H9 (cell line): ENCODE measurements at regions not wholly inside any gene's neighbourhood (a gene's known extent, or its start where the extent isn't known, plus 50 kb on each side); places are given as distances from the start of the nearest gene placed in this dataset.

ENCODE experiments used
- DNase-seq: peaks from one replicate; pipeline ENCODE4 v3.0.0-alpha.2; 2017
- H2AFZ ChIP-seq: one replicate; pipeline ENCODE4 v1.6.1; 2013; ENCODE audit warnings: mild to moderate bottlenecking, low read length, control low read depth, moderate library complexity
- H2AK5ac ChIP-seq: 2 replicates; pipeline ENCODE4 v1.6.1; 2013; ENCODE audit warnings: low read length, control low read depth, mixed read lengths; ENCODE audit not compliant: insufficient read length
- H2BK120ac ChIP-seq: one replicate; pipeline ENCODE4 v1.6.1; 2013; ENCODE audit warnings: low read depth, mild to moderate bottlenecking, low read length, control low read depth, inconsistent platforms; ENCODE audit not compliant: poor library complexity, severe bottlenecking
- H2BK12ac ChIP-seq: 2 replicates; pipeline ENCODE4 v1.6.1; 2013; ENCODE audit warnings: low read length, control low read depth, mixed read lengths, low read depth; ENCODE audit not compliant: insufficient read length
- H2BK15ac ChIP-seq: 2 replicates; pipeline ENCODE4 v1.6.1; 2013; ENCODE audit warnings: low read depth, low read length, control low read depth
- H2BK20ac ChIP-seq: one replicate; pipeline ENCODE4 v1.6.1; 2013; ENCODE audit warnings: low read depth, mild to moderate bottlenecking, low read length, control low read depth, inconsistent platforms; ENCODE audit not compliant: poor library complexity, severe bottlenecking
- H2BK5ac ChIP-seq: 2 replicates; pipeline ENCODE4 v1.6.1; 2013; ENCODE audit warnings: low read length, control low read depth, mixed read lengths; ENCODE audit not compliant: insufficient read length
- H3K14ac ChIP-seq: 2 replicates; pipeline ENCODE4 v1.6.1; 2013; ENCODE audit warnings: low read length, control low read depth; ENCODE audit not compliant: insufficient read depth
- H3K18ac ChIP-seq: 2 replicates; pipeline ENCODE4 v1.6.1; 2013; ENCODE audit warnings: low read depth, mild to moderate bottlenecking, mixed read lengths, low read length, control low read depth; ENCODE audit not compliant: insufficient read length
- H3K23ac ChIP-seq: 2 replicates; pipeline ENCODE4 v1.6.1; 2013; ENCODE audit warnings: low read length, control low read depth, mixed read lengths, low read depth; ENCODE audit not compliant: insufficient read length
- H3K23me2 ChIP-seq: 2 replicates; pipeline ENCODE4 v1.6.1; 2013; ENCODE audit warnings: low read depth, mild to moderate bottlenecking, mixed read lengths, low read length, control low read depth; ENCODE audit not compliant: insufficient read length, poor library complexity, severe bottlenecking
- H3K27ac ChIP-seq: 2 replicates; pipeline ENCODE4 v1.5.1; 2013; ENCODE audit warnings: low read length, control low read depth, mixed read lengths, low read depth; ENCODE audit not compliant: insufficient read length
- H3K27me3 ChIP-seq: 2 replicates; pipeline ENCODE4 v1.6.1; 2013; ENCODE audit warnings: low read length, control low read depth, inconsistent platforms; ENCODE audit not compliant: insufficient read depth
- H3K4ac ChIP-seq: 2 replicates; pipeline ENCODE4 v1.6.1; 2013; ENCODE audit warnings: low read depth, mild to moderate bottlenecking, control low read depth, inconsistent platforms, low read length, moderate library complexity
- H3K4me1 ChIP-seq: 2 replicates; pipeline ENCODE4 v1.6.1; 2013; ENCODE audit warnings: low read length, control low read depth, inconsistent platforms; ENCODE audit not compliant: insufficient read depth
- H3K4me2 ChIP-seq: 2 replicates; pipeline ENCODE4 v1.6.1; 2013; ENCODE audit warnings: low read length, control low read depth, mixed read lengths; ENCODE audit not compliant: insufficient read length, insufficient read depth
- H3K56ac ChIP-seq: 2 replicates; pipeline ENCODE4 v1.6.1; 2013; ENCODE audit warnings: low read depth, mild to moderate bottlenecking, mixed read lengths, low read length, control low read depth; ENCODE audit not compliant: insufficient read length
- H3K79me1 ChIP-seq: 2 replicates; pipeline ENCODE4 v1.6.1; 2013; ENCODE audit warnings: low read depth, mild to moderate bottlenecking, moderate library complexity, low read length, control low read depth, inconsistent platforms; ENCODE audit not compliant: insufficient read depth, poor library complexity, severe bottlenecking
- H3K79me2 ChIP-seq: 2 replicates; pipeline ENCODE4 v1.6.1; 2013; ENCODE audit warnings: low read length, control low read depth, inconsistent platforms; ENCODE audit not compliant: insufficient read depth
- H3K9ac ChIP-seq: 2 replicates; pipeline ENCODE4 v1.6.1; 2013; ENCODE audit warnings: low read length, control low read depth, mixed read lengths; ENCODE audit not compliant: insufficient read length; ENCODE audit errors: extremely low read depth
- H3K9me3 ChIP-seq: one replicate; pipeline ENCODE4 v1.6.1; 2013; ENCODE audit warnings: low read depth, low read length, inconsistent platforms; ENCODE audit not compliant: control insufficient read depth
- H3T11ph ChIP-seq: one replicate; pipeline ENCODE4 v1.6.1; 2013; ENCODE audit warnings: mild to moderate bottlenecking, low read length, control low read depth, inconsistent platforms
- H4K20me1 ChIP-seq: one replicate; pipeline ENCODE4 v1.6.1; 2013; ENCODE audit not compliant: control insufficient read depth, insufficient read length, insufficient read depth
- H4K5ac ChIP-seq: 2 replicates; pipeline ENCODE4 v1.6.1; 2013; ENCODE audit warnings: low read depth, mild to moderate bottlenecking, mixed read lengths, low read length, control low read depth; ENCODE audit not compliant: insufficient read length
- H4K8ac ChIP-seq: replicated peaks from 2 replicates; pipeline ENCODE4 v1.6.1; 2013; ENCODE audit warnings: low read length, control low read depth, mixed read lengths, low read depth; ENCODE audit not compliant: insufficient read length
- H4K91ac ChIP-seq: 2 replicates; pipeline ENCODE4 v1.6.1; 2013; ENCODE audit warnings: low read depth, mild to moderate bottlenecking, moderate library complexity, mixed read lengths, low read length, control low read depth; ENCODE audit not compliant: insufficient read length
- H3K27ac Mint-ChIP-seq, 3 experiments: 2 replicates in 2 of 3; 3 replicates in 1 of 3; pipeline ENCODE4 v1.8.0; 2020 to 2021; ENCODE audit warnings: mixed read lengths in 3 of 3, mild to moderate bottlenecking in 1 of 3, moderate library complexity in 1 of 3
- H3K27me3 Mint-ChIP-seq: 2 replicates; pipeline ENCODE4 v1.8.0; 2021; ENCODE audit warnings: low read depth, mild to moderate bottlenecking, moderate library complexity, mixed read lengths
- H3K36me3 Mint-ChIP-seq, 3 experiments: 2 replicates in 2 of 3; 3 replicates in 1 of 3; pipeline ENCODE4 v1.8.0; 2020 to 2021; ENCODE audit warnings: low read depth in 3 of 3, mixed read lengths in 3 of 3; ENCODE audit not compliant: insufficient read depth in 1 of 3
- H3K4me1 Mint-ChIP-seq, 2 experiments: 2 replicates each; pipeline ENCODE4 v1.8.0; 2020; ENCODE audit warnings: mixed read lengths in 2 of 2
- H3K4me3 Mint-ChIP-seq, 2 experiments: 2 replicates in 1 of 2; 3 replicates in 1 of 2; pipeline ENCODE4 v1.8.0; 2020 to 2021; ENCODE audit warnings: mild to moderate bottlenecking in 2 of 2, mixed read lengths in 2 of 2, moderate library complexity in 1 of 2
- H3K9me3 Mint-ChIP-seq, 2 experiments: 2 replicates in 1 of 2; 3 replicates in 1 of 2; pipeline ENCODE4 v1.8.0; 2020; ENCODE audit warnings: mild to moderate bottlenecking in 2 of 2, mixed read lengths in 2 of 2, moderate library complexity in 1 of 2
- CTCF ChIP-seq: fragments of 200-600 bp; sonication (generic); conservative IDR thresholded peaks from 3 replicates; pipeline ENCODE4 v1.8.0; 2021; ENCODE audit warnings: antibody characterized with exemption, mild to moderate bottlenecking
- WGBS: extraction: QIAGEN DNeasy Blood & Tissue Kit; methylation state at CpG from one replicate; pipeline ENCODE4 v1.1.7; 2013; ENCODE audit warnings: missing lambda C conversion rate, low lambda C conversion rate, mixed read lengths; ENCODE audit not compliant: insufficient read length; ENCODE audit errors: extremely low coverage; 5-methylcytosine and 5-hydroxymethylcytosine counted together

- Histone ChIP-seq H3K23ac (no peak overlapping the region), H3K14ac (no peak overlapping the region), H3K56ac (no peak overlapping the region), H3K9ac (no peak overlapping the region), H4K8ac (no peak overlapping the region), H3T11ph (no peak overlapping the region), H2AK5ac (no peak overlapping the region), H2BK15ac (no peak overlapping the region), H2AFZ (no peak overlapping the region), H3K79me1 (no peaks in the 10 kb centered on the region), H2BK12ac (no peak overlapping the region), H3K23me2 (no peaks in the 10 kb centered on the region), H2BK5ac (no peak overlapping the region), H4K5ac (no peak overlapping the region), H3K4me1 (no peaks in the 10 kb centered on the region), H4K20me1 (no peaks in the 10 kb centered on the region), H3K4ac (no peak overlapping the region), H3K9me3 (no peaks in the 10 kb centered on the region), H3K18ac (no peak overlapping the region), H3K27ac (no peak overlapping the region), H3K27me3 (no peaks in the 10 kb centered on the region), H3K4me2 (no peak overlapping the region), H2BK20ac (no peak overlapping the region), H3K79me2 (no peaks in the 10 kb centered on the region), H2BK120ac (no peak overlapping the region), H4K91ac (no peak overlapping the region)
- H3K4me3 Mint-ChIP-seq: no peak overlapping the region
- H3K4me1 Mint-ChIP-seq: no peaks in the 10 kb centered on the region
- no peak for TF ChIP-seq CTCF
- peaks cover 1 to 10% (median 9%) of the 10 kb centered on the region in 3 experiments; a peak in 4 of 7 replicates for H3K36me3 Mint-ChIP-seq
- no peak overlapping the region for H3K27ac Mint-ChIP-seq
- DNase-seq: no peak
- no CpG with 5 or more reads among the region's 1 CpG for WGBS
- H3K27me3 Mint-ChIP-seq: no peaks in the 10 kb centered on the region
- peaks cover 9 to 14% of the 10 kb centered on the region in 2 experiments; a peak in 4 of 5 replicates for H3K9me3 Mint-ChIP-seq
These were observed 468.9 kb downstream of the GRIA2 start for GRCh38 chr4:157689476-157689875.
